ENCODE measurements at regions not wholly inside any gene's neighbourhood (a gene's known extent, or its start where the extent isn't known, plus 50 kb on each side); places are given as distances from the start of the nearest gene placed in this dataset.

GRCh38 chr11:104727095-104727494 lies 171.2 kb downstream of the CASP12 start:
- Mint-ChIP-seq H3K4me1 (peaks cover 14% of the 10 kb centered on the region), H3K9me3 (no peaks in the 10 kb centered on the region), H3K27ac (ENCODE audit: low read depth) (no peak overlapping the region), H3K27me3 (no peaks in the 10 kb centered on the region), H3K4me3 (no peak overlapping the region), H3K36me3 (ENCODE audit: insufficient read depth) (peaks cover 2% of the 10 kb centered on the region)
- DNase-seq (ENCODE audit: low spot score in 2 of 2), result no peak
- no peak for ATAC-seq (replicated peaks; ENCODE audit: extremely low read depth, poor library complexity, severe bottlenecking)

GRCh38 chr11:104725796-104726408 lies 172.4 kb downstream of the CASP12 start:
- H3K4me3 Mint-ChIP-seq, result no peak overlapping the region
- H3K27me3 Mint-ChIP-seq, result no peaks in the 10 kb centered on the region
- DNase-seq (ENCODE audit: low spot score in 2 of 2) (no peak), ATAC-seq (replicated peaks; ENCODE audit: extremely low read depth, poor library complexity, severe bottlenecking) (no peak)
- H3K9me3 Mint-ChIP-seq, result no peaks in the 10 kb centered on the region
- peaks cover 8% of the 10 kb centered on the region for H3K4me1 Mint-ChIP-seq
- H3K27ac Mint-ChIP-seq (ENCODE audit: low read depth), result no peak overlapping the region
- H3K36me3 Mint-ChIP-seq (ENCODE audit: insufficient read depth), result peaks cover 2% of the 10 kb centered on the region

- DNase-seq (ENCODE audit: low spot score in 2 of 2), result no peak
- no peak for ATAC-seq (replicated peaks; ENCODE audit: extremely low read depth, poor library complexity, severe bottlenecking)
- Mint-ChIP-seq H3K27me3 (no peaks in the 10 kb centered on the region), H3K27ac (ENCODE audit: low read depth) (no peak overlapping the region), H3K4me1 (peaks cover 18% of the 10 kb centered on the region), H3K9me3 (no peaks in the 10 kb centered on the region), H3K36me3 (ENCODE audit: insufficient read depth) (no peaks in the 10 kb centered on the region), H3K4me3 (no peak overlapping the region)
Observed at GRCh38 chr11:104713401-104713800, 184.9 kb downstream of the CASP12 start.

GRCh38 chr11:104705490-104706190 lies 192.6 kb downstream of the CASP12 start:
- ATAC-seq (replicated peaks; ENCODE audit: extremely low read depth, poor library complexity, severe bottlenecking) (peak; percentile 99), DNase-seq (ENCODE audit: low spot score in 2 of 2) (peak; percentile 22 to 71)
- Mint-ChIP-seq H3K4me3 (peak overlapping the region; percentile 76), H3K27ac (ENCODE audit: low read depth) (peak overlapping the region; percentile 99), H3K27me3 (no peaks in the 10 kb centered on the region), H3K36me3 (ENCODE audit: insufficient read depth) (peaks cover 6% of the 10 kb centered on the region), H3K4me1 (peaks cover 54% of the 10 kb centered on the region), H3K9me3 (no peaks in the 10 kb centered on the region)

GRCh38 chr11:104704888-104705287 lies 193.4 kb downstream of the CASP12 start:
- DNase-seq (ENCODE audit: low spot score in 2 of 2) (no peak), ATAC-seq (replicated peaks; ENCODE audit: extremely low read depth, poor library complexity, severe bottlenecking) (no peak)
- Mint-ChIP-seq H3K9me3 (no peaks in the 10 kb centered on the region), H3K27ac (ENCODE audit: low read depth) (peak overlapping the region; percentile 99), H3K4me1 (peaks cover 52% of the 10 kb centered on the region), H3K4me3 (peak overlapping the region; percentile 76), H3K27me3 (no peaks in the 10 kb centered on the region), H3K36me3 (ENCODE audit: insufficient read depth) (peaks cover 6% of the 10 kb centered on the region)

GRCh38 chr11:104704146-104704830 lies 194.0 kb downstream of the CASP12 start:
- DNase-seq (ENCODE audit: low spot score in 2 of 2) (no peak), ATAC-seq (replicated peaks; ENCODE audit: extremely low read depth, poor library complexity, severe bottlenecking) (no peak)
- no peaks in the 10 kb centered on the region for H3K9me3 Mint-ChIP-seq
- peaks cover 46% of the 10 kb centered on the region for H3K4me1 Mint-ChIP-seq
- H3K27ac Mint-ChIP-seq (ENCODE audit: low read depth), result peak overlapping the region; percentile 99
- H3K4me3 Mint-ChIP-seq, result peak overlapping the region; percentile 76
- no peaks in the 10 kb centered on the region for H3K27me3 Mint-ChIP-seq
- peaks cover 6% of the 10 kb centered on the region for H3K36me3 Mint-ChIP-seq (ENCODE audit: insufficient read depth)

- no peak overlapping the region for H3K27ac Mint-ChIP-seq (ENCODE audit: low read depth)
- H3K36me3 Mint-ChIP-seq (ENCODE audit: insufficient read depth), result peaks cover 6% of the 10 kb centered on the region
Observed at GRCh38 chr11:104700609-104701008, 197.7 kb downstream of the CASP12 start.

GRCh38 chr11:104699981-104700380 lies 198.3 kb downstream of the CASP12 start:
- DNase-seq (ENCODE audit: low spot score in 2 of 2), result no peak
- Mint-ChIP-seq H3K36me3 (ENCODE audit: insufficient read depth) (peaks cover 2% of the 10 kb centered on the region), H3K27me3 (no peaks in the 10 kb centered on the region), H3K4me3 (no peak overlapping the region), H3K27ac (ENCODE audit: low read depth) (no peak overlapping the region), H3K9me3 (no peaks in the 10 kb centered on the region), H3K4me1 (peaks cover 17% of the 10 kb centered on the region)
- ATAC-seq (replicated peaks; ENCODE audit: extremely low read depth, poor library complexity, severe bottlenecking), result no peak

More at GRCh38 chr11:104700609-104701008, 197.7 kb downstream of the CASP12 start:
- Mint-ChIP-seq H3K4me3 (no peak overlapping the region), H3K9me3 (no peaks in the 10 kb centered on the region), H3K27me3 (no peaks in the 10 kb centered on the region), H3K4me1 (peaks cover 23% of the 10 kb centered on the region)
- ATAC-seq (replicated peaks; ENCODE audit: extremely low read depth, poor library complexity, severe bottlenecking) (no peak), DNase-seq (ENCODE audit: low spot score in 2 of 2) (no peak)

- Mint-ChIP-seq H3K27ac (ENCODE audit: low read depth) (no peak overlapping the region), H3K4me1 (peaks cover 5% of the 10 kb centered on the region), H3K36me3 (ENCODE audit: insufficient read depth) (no peaks in the 10 kb centered on the region), H3K4me3 (no peak overlapping the region), H3K27me3 (no peaks in the 10 kb centered on the region), H3K9me3 (no peaks in the 10 kb centered on the region)
- DNase-seq (ENCODE audit: low spot score in 2 of 2) (no peak), ATAC-seq (replicated peaks; ENCODE audit: extremely low read depth, poor library complexity, severe bottlenecking) (no peak)
Observed at GRCh38 chr11:104695065-104695463, 203.2 kb downstream of the CASP12 start.

GRCh38 chr11:104694259-104695064 lies 203.8 kb downstream of the CASP12 start:
- no peak overlapping the region for H3K27ac Mint-ChIP-seq (ENCODE audit: low read depth)
- DNase-seq (ENCODE audit: low spot score in 2 of 2), result no peak
- H3K36me3 Mint-ChIP-seq (ENCODE audit: insufficient read depth), result no peaks in the 10 kb centered on the region
- no peaks in the 10 kb centered on the region for H3K27me3 Mint-ChIP-seq
- H3K9me3 Mint-ChIP-seq, result no peaks in the 10 kb centered on the region
- H3K4me1 Mint-ChIP-seq, result peaks cover 5% of the 10 kb centered on the region
- no peak for ATAC-seq (replicated peaks; ENCODE audit: extremely low read depth, poor library complexity, severe bottlenecking)
- H3K4me3 Mint-ChIP-seq, result no peak overlapping the region

- Mint-ChIP-seq H3K27me3 (no peaks in the 10 kb centered on the region), H3K4me1 (peaks cover 11% of the 10 kb centered on the region)
Observed at GRCh38 chr11:104692751-104693150, 205.5 kb downstream of the CASP12 start.

GRCh38 chr11:104691129-104691528 lies 207.1 kb downstream of the CASP12 start:
- Mint-ChIP-seq H3K4me3 (no peak overlapping the region), H3K9me3 (no peaks in the 10 kb centered on the region), H3K27ac (ENCODE audit: low read depth) (no peak overlapping the region), H3K27me3 (no peaks in the 10 kb centered on the region), H3K36me3 (ENCODE audit: insufficient read depth) (no peaks in the 10 kb centered on the region), H3K4me1 (peaks cover 11% of the 10 kb centered on the region)
- no peak for ATAC-seq (replicated peaks; ENCODE audit: extremely low read depth, poor library complexity, severe bottlenecking)
- DNase-seq (ENCODE audit: low spot score in 2 of 2), result no peak

More at GRCh38 chr11:104692751-104693150, 205.5 kb downstream of the CASP12 start:
- DNase-seq (ENCODE audit: low spot score in 2 of 2) (no peak), ATAC-seq (replicated peaks; ENCODE audit: extremely low read depth, poor library complexity, severe bottlenecking) (no peak)
- no peak overlapping the region for H3K27ac Mint-ChIP-seq (ENCODE audit: low read depth)
- no peaks in the 10 kb centered on the region for H3K9me3 Mint-ChIP-seq
- H3K4me3 Mint-ChIP-seq, result no peak overlapping the region
- no peaks in the 10 kb centered on the region for H3K36me3 Mint-ChIP-seq (ENCODE audit: insufficient read depth)

All from central memory CD8-positive, alpha-beta T cell (primary cell).